SH-SY5Y (cell line): ENCODE measurements at regions not wholly inside any gene's neighbourhood (a gene's known extent, or its start where the extent isn't known, plus 50 kb on each side); places are given as distances from the start of the nearest gene placed in this dataset.

ENCODE experiments used
- GATA2 ChIP-seq: IDR thresholded peaks from 2 replicates; pipeline ENCODE4 v1.6.1; 2011; ENCODE audit warnings: mild to moderate bottlenecking, low read depth, low read length
- GATA3 ChIP-seq: IDR thresholded peaks from 2 replicates; pipeline ENCODE4 v1.6.1; 2011; ENCODE audit warnings: low read depth, mild to moderate bottlenecking, low read length, moderate library complexity

DNA sequence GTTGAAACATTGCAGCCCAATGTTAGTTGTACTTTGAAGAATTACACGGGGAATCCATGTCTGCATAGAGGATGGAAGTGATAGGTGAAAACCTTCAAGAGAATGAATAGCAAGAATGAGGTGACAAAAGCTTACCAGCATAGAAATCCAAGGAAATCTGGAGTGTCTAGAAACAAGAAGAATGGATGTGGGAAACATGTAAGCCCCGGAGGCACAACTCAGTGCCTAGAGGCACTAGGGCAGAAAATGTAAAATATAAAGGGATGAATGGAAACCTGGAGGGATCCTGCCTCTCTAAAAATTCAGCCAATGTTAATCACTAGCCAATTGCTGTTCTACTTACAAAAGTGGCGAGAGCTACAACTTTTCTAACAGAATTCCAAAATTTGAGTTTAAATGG, 619.0 kb downstream of the TBL1XR1 start:
- TF ChIP-seq GATA2: no peak
- no peak for TF ChIP-seq GATA3
